CD4-positive, alpha-beta T cell treated with Interleukin-4 for 1 hour (primary cell): ENCODE measurements at regions not wholly inside any gene's neighbourhood (a gene's known extent, or its start where the extent isn't known, plus 50 kb on each side); places are given as distances from the start of the nearest gene placed in this dataset.
"Not testable (repeated sequence)": the region's sequence is repeated elsewhere in the genome, so short reads cannot be mapped to it uniquely, and the experiment has no call there.

Experiments
- DNase-seq, 2 donors: peaks; one replicate each; pipeline ENCODE4 v3.0.0-alpha.2; 2020 to 2022

GRCh38 chr18:60123031-60123430 is 223.2 kb downstream of the PMAIP1 start:
- DNase-seq: no peak

- no peak for DNase-seq
Observed at GRCh38 chr18:60122339-60122738, 222.5 kb downstream of the PMAIP1 start.

GRCh38 chr18:60120231-60120750 is 220.5 kb downstream of the PMAIP1 start:
- no peak for DNase-seq

GRCh38 chr18:60117321-60117720 is 217.5 kb downstream of the PMAIP1 start:
- no peak for DNase-seq

GRCh38 chr18:60113396-60113795 is 213.6 kb downstream of the PMAIP1 start:
- no peak for DNase-seq

GRCh38 chr18:60112369-60112768 is 212.6 kb downstream of the PMAIP1 start:
- DNase-seq: no peak

GRCh38 chr18:60111525-60111924 is 211.7 kb downstream of the PMAIP1 start:
- no peak for DNase-seq

GRCh38 chr18:60110836-60111235 is 211.0 kb downstream of the PMAIP1 start:
- DNase-seq: no peak

GRCh38 chr18:60100778-60101177 is 201.0 kb downstream of the PMAIP1 start:
- no peak for DNase-seq

GRCh38 chr18:60099709-60100108 is 199.9 kb downstream of the PMAIP1 start:
- DNase-seq: no peak

GRCh38 chr18:60096428-60096827 is 196.6 kb downstream of the PMAIP1 start:
- no peak for DNase-seq

- no peak for DNase-seq
Observed at GRCh38 chr18:60092073-60092472, 192.3 kb downstream of the PMAIP1 start.

GRCh38 chr18:60090170-60090569 is 190.4 kb downstream of the PMAIP1 start:
- DNase-seq: no peak

- DNase-seq: no peak
Observed at GRCh38 chr18:60082790-60083189, 183.0 kb downstream of the PMAIP1 start.

GRCh38 chr18:60082282-60082681 is 182.5 kb downstream of the PMAIP1 start:
- DNase-seq: no peak

GRCh38 chr18:60075477-60075876 is 175.7 kb downstream of the PMAIP1 start:
- DNase-seq: no peak

GRCh38 chr18:60070631-60071030 is 170.8 kb downstream of the PMAIP1 start:
- DNase-seq: no peak

GRCh38 chr18:60069145-60069544 is 169.3 kb downstream of the PMAIP1 start:
- no peak for DNase-seq

GRCh38 chr18:60067426-60068210 is 167.8 kb downstream of the PMAIP1 start:
- no peak for DNase-seq

GRCh38 chr18:60066219-60066975 is 166.6 kb downstream of the PMAIP1 start:
- no peak for DNase-seq

- DNase-seq: no peak
Observed at GRCh38 chr18:60064271-60064670, 164.5 kb downstream of the PMAIP1 start.

- not testable (repeated sequence) for DNase-seq
Observed at GRCh38 chr18:60062831-60063230, 163.0 kb downstream of the PMAIP1 start.

GRCh38 chr18:60062396-60062795 is 162.6 kb downstream of the PMAIP1 start:
- DNase-seq: no peak

- DNase-seq: no peak
Observed at GRCh38 chr18:60060578-60060977, 160.8 kb downstream of the PMAIP1 start.
